ENCODE measurements at regions not wholly inside any gene's neighbourhood (a gene's known extent, or its start where the extent isn't known, plus 50 kb on each side); places are given as distances from the start of the nearest gene placed in this dataset.
A peak's percentile ranks its signal among the peaks of the same experiment; 100 is the strongest.
"Not testable (repeated sequence)": the region's sequence is repeated elsewhere in the genome, so short reads cannot be mapped to it uniquely, and the experiment has no call there.

- no peak for DNase-seq
These were observed 666.6 kb upstream of the CITED2 start for GRCh38 chr6:140041056-140041455.

- peak; percentile 3 for DNase-seq
These were observed 665.9 kb upstream of the CITED2 start for GRCh38 chr6:140040396-140040795.

- DNase-seq: no peak
These were observed 664.9 kb upstream of the CITED2 start for GRCh38 chr6:140039364-140039763.

- no peak for DNase-seq
These were observed 661.7 kb upstream of the CITED2 start for GRCh38 chr6:140036196-140036595.

GRCh38 chr6:140032189-140032588 is 657.7 kb upstream of the CITED2 start:
- DNase-seq: no peak

- DNase-seq: no peak
These were observed 655.1 kb upstream of the CITED2 start for GRCh38 chr6:140029551-140029950.

- DNase-seq: no peak
These were observed 652.8 kb upstream of the CITED2 start for GRCh38 chr6:140027219-140027618.

GRCh38 chr6:140026546-140026945 is 652.1 kb upstream of the CITED2 start:
- DNase-seq: no peak

- DNase-seq: no peak
These were observed 650.7 kb upstream of the CITED2 start for GRCh38 chr6:140025171-140025570.

- DNase-seq: no peak
These were observed 645.9 kb upstream of the CITED2 start for GRCh38 chr6:140020207-140020791.

- no peak for DNase-seq
These were observed 644.1 kb upstream of the CITED2 start for GRCh38 chr6:140018588-140018987.

- DNase-seq: no peak
These were observed 643.0 kb upstream of the CITED2 start for GRCh38 chr6:140017470-140017869.

GRCh38 chr6:140012150-140012549 is 637.7 kb upstream of the CITED2 start:
- DNase-seq: no peak

GRCh38 chr6:140011537-140011936 is 637.1 kb upstream of the CITED2 start:
- peak; percentile 3 for DNase-seq

- DNase-seq: no peak
These were observed 634.8 kb upstream of the CITED2 start for GRCh38 chr6:140009286-140009685.

GRCh38 chr6:140007525-140007924 is 633.1 kb upstream of the CITED2 start:
- no peak for DNase-seq

GRCh38 chr6:140003217-140003616 is 628.8 kb upstream of the CITED2 start:
- DNase-seq: no peak

- DNase-seq: no peak
These were observed 628.1 kb upstream of the CITED2 start for GRCh38 chr6:140002396-140003022.

- DNase-seq: no peak
These were observed 627.4 kb upstream of the CITED2 start for GRCh38 chr6:140001821-140002341.

GRCh38 chr6:140001005-140001404 is 626.6 kb upstream of the CITED2 start:
- no peak for DNase-seq

- DNase-seq: not testable (repeated sequence)
These were observed 625.2 kb upstream of the CITED2 start for GRCh38 chr6:139999661-140000060.

- DNase-seq: not testable (repeated sequence)
These were observed 624.0 kb upstream of the CITED2 start for GRCh38 chr6:139998478-139998877.

GRCh38 chr6:139996253-139996834 is 621.9 kb upstream of the CITED2 start:
- no peak for DNase-seq

- no peak for DNase-seq
These were observed 620.5 kb upstream of the CITED2 start for GRCh38 chr6:139994998-139995397.
